NOMO-1 treated with dmso at 0.1 percent for 144 hours (cell line): ENCODE measurements at regions not wholly inside any gene's neighbourhood (a gene's known extent, or its start where the extent isn't known, plus 50 kb on each side); places are given as distances from the start of the nearest gene placed in this dataset.
"Not testable (repeated sequence)": the region's sequence is repeated elsewhere in the genome, so short reads cannot be mapped to it uniquely, and the experiment has no call there.

ENCODE experiments used
- DNase-seq: peaks from one replicate; lab custom pipeline; 2025; ENCODE audit not compliant: unreplicated experiment; lab: John Stamatoyannopoulos, UW

DNA sequence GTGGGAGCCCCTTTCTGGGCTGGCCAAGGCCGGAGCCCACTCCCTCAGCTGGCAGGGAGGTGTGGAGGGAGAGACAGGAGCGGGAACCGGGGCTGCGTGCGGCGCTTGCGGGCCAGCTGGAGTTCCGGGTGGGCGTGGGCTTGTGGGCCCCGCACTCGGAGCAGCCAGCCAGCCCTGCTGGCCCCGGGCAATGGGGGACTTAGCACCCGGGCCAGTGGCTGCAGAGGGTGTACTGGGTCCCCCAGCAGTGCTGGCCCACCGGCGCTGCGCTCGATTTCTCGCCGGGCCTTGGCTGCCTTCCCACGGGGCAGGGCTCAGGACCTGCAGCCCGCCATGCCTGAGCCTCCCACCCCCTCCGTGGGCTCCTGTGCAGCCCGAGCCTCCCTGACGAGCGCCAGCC lies 1082.5 kb downstream of the PCDH17 start:
- DNase-seq = not testable (repeated sequence)

DNA sequence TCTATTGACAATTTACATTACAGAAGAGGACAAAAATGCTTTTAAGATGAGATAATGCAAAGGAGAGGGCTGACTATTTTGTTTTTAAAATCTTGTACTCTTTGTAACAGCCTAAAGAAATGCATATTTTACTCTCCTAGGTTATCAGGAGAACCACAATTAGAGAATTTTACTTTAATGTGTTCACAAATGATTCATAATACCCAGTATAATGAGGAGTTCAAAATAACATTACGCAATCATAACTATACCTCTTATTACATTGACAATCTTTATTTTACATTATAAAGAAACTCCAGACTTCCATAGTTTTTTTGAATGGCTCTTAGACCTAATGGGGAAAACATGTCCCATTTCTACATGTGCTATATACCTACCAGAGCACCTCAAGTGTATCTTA lies 1089.7 kb downstream of the PCDH17 start:
- no peak for DNase-seq

DNA sequence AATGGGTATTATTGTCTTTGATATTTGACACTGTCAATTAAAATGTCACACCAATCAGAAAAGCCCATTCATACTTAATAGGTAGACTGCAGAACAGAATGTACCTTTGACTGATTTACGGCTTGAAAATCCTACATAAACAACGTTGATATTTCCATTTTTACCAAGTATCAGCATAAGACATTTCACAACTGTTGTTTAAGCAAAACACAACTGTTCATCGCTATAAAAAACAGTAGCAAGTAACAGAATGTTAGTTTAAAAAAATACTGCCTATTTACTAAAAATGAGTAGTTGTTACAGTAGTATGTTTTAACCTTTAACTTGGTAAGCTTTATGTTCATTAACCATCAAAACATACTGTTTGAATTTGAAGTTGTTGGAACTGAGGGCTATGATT lies 1096.6 kb downstream of the PCDH17 start:
- no peak for DNase-seq

DNA sequence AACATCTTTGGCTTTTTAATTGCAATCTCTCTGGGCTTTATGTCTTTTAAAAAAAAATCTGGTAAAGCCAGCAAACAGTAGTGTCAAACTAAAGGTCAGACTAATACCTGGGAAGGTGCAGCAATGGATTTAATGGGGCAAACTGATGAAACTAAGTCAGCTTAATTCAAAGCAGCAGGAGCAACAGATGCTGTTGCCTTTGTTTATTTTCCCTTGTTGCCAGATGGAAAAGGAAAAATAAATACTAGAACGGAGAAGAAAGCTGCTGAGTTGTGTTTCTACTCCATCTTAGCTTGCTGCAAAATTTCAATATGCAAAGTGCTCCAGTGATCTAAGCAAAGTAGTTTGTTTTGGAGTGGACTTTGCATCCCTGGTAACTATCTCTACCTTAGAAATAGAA lies 1097.8 kb downstream of the PCDH17 start:
- no peak for DNase-seq

DNA sequence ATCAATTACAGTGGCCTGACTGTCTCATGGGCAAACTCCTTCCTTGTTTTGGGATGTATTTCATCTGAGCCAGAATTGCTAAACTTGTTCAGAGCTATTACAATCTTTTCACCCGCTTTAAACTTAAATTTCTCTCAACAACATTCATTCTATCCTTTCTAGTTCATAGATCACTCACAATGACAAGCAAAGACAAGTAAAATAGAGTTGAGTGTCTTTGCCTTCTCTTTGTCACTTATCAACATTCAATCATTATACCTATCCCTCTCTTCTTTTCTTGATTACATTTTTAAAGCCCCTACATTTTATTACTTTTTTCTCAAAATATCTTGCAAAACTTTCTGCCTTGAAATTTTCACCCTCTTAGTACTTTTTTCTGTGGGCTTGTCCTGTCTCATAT lies 1113.1 kb downstream of the PCDH17 start:
- DNase-seq = no peak

DNA sequence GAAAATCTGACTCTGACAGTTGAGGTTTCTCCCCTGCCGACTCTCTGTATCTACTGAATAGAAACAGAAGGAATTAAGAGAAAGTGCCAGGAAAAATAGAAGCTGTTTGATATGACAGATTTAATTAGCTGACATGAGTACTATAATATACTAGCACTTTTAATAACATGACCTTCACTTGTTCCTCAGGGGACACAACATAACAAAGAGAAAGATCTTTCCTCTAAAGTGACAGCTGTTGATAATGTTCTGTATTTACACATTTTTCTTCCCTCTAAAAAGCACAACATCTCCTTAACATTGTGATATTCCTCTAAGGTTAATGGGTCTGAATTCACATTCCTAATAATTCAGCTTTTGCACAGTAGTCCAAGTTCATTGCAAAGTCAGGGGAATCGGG lies 1136.0 kb downstream of the PCDH17 start:
- no peak for DNase-seq

DNA sequence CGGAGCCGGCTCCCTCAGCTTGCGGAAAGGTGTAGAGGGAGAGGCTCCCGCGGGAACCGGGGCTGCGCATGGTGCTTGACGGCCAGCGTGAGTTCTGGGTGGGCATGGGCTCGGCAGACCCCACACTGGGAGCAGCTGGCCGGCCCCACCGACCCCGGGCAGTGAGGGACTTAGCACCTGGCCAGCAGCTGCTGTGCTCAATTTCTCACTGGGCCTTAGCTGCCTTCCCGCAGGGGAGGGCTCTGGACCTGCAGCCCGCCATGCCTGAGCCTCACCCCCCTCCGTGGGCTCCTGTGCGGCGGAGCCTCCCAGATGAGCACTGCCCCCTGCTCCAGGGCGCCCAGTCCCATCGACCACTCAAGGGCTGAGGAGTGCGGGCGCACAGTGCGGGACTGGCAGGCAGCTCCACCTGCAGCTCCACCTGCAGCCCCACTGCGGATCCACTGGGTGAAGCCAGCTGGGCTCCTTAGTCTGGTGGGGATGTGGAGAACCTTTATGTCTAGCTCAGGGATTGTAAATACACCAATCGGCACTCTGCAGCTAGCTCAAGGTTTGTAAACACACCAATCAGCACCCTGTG lies 1141.8 kb downstream of the PCDH17 start:
- no peak for DNase-seq

DNA sequence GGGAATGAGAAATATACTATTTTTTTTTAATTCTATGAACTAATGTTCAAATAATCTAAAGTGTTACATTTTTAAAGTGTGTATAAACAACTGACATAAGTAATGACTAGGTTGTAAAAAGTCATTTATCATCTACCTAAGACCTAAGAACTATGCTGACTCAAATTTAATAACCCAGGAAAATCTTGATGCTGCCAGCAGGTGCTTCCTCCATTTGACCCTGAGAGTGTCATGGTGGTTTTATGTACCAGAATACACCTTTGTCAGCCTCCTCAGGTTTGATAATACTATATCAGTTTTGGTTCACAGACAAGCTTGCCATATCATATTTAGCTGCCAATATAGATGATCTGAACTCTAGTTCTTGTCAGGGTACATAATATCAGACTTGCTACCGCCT lies 1151.2 kb downstream of the PCDH17 start:
- DNase-seq = no peak

DNA sequence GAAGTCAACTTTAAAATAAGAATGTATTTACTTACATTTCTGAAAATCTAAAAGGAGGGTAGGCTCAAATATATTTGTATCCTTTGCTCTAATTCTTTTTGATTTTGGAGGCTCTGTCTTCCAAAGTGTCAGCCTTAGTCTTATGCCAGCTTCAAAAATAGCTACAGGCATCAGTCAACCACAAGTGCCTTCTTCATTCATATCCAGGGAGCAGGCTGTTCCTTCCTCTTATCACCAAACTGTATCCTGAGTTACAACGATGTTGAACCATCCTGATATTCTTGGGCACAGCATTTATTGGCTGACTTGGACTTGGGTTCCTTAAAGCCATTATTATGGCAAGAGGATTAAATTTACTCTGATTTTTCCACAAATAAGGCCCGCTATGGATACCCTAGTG lies 1161.3 kb downstream of the PCDH17 start:
- DNase-seq = no peak

DNA sequence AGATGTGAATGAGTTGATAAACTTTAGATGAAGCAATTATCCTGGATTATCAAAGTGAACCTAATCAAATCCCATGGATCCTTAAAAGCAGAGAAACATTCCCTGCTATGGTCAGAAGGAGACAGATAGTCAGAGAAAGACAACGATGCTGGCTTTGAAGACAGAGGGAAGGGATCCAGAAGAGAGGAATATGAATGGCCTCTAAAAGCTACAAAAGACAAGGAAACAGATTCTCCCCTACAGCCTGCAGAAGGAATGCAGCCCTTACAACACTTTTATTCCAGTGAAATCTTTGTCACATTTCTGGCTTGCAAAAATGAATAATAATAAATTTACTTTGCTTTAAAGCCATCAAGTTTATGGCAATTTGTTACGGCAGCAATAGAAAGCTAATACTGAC lies 1164.2 kb downstream of the PCDH17 start:
- DNase-seq = no peak

DNA sequence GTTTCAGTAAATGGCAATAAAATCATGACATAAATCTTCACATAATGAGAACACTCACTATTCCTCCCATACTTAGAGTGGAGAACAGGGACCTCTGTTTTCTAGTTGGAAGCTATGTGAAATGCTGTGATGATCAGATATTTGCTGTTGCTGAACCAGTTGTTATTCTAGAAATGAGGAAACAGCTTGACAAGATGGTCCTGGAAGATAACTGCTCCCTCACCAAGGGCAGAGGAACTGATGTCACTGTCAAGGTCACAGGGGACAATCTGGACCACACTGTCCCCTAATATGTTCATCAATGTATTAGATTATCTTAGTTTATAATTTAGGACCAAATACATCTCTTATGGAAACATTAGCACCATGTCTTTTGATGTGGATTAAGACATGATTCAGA lies 1173.3 kb downstream of the PCDH17 start:
- DNase-seq = no peak

DNA sequence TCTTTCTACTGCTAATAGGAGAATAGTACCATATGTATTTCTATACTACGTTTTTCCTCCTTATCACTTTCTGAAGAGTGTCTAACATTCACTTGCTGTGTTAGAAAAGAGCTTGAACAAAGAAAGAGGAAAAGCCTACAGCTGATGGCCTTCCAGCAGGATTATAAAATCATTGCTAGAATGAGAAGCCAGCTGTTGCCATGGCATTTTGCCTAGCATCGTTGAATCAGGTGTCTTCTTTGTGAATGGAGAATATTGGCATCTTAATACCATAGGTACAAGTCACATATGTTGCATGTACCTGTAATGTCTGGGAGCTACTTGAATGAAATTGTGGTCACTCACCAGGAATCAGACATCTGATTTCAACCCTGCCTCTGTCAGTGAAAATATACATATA lies 1174.9 kb downstream of the PCDH17 start:
- DNase-seq = no peak

DNA sequence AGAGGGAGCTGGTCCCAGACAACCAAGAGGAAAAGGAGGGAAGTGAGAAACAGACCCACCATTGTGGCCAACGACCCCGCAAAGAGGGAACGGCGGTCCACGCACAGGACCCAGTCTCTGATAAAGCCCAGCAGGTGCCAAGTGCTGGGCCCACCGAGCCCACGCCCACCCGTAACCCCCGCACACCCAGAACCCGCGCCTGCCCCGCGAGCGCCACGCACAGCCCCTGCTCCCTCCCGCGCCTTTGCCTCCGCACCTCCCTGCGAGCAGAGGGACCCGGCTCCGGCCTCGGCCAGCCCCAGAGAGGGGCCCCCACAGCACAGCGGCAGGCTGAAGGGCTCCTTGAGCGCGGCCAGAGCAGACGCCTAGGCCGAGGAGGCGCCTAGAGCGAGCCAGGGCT lies 1192.2 kb downstream of the PCDH17 start:
- no peak for DNase-seq

DNA sequence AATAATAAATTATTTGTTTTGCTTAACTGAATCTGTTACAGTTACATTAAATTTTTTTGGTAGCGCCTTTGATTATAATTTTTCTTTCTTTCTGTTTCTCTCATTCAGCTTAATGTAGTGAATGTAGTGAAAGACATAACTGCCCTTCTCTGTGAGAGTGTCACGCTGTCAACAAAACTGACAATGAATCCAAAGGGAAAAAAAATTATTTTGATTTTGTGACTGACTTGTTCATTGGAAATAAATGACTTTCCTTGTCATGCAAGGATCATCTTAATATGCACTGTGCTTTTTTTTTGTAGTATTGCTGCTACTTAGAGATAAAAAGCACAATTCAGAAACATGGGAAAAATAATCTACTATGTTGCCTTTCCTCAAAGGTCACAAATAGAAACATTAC lies 1196.4 kb downstream of the PCDH17 start:
- no peak for DNase-seq

DNA sequence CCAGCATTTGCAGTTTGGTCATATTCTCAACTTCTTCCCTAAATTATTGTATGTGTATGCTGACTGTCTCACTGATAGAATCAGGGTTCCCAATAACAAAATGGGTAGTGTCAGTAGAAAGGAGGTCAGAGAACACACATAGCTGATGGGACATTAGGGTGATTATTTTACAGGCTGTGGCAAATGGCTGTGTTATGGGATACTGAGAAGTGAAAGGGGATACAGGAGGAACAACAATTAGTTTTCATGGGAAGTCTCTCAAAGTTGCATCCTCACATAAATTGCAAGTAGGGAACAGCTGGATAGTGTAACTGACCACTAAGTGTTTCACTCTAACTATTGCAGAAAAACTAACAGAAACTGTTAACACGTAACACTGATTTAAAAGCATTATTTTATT lies 1199.3 kb downstream of the PCDH17 start:
- DNase-seq = no peak

DNA sequence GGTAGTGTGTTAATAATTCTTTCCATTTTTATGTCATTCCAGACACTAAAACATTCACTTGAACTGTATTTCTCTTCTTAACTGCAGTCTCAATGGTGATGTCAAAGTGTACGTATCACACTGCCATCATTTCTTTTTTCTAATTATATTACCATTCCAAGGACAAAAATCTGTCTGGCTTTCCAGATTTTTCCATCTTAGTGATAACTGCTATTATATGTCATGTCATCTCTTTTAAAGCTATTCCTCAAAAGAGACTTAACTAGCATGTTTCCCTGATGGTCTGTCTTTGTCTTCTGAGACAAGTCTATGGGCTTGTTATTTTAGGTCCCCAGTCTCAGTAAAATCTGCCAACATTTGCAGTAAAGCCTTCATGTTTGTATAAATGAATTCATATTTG lies 1207.1 kb downstream of the PCDH17 start:
- no peak for DNase-seq

DNA sequence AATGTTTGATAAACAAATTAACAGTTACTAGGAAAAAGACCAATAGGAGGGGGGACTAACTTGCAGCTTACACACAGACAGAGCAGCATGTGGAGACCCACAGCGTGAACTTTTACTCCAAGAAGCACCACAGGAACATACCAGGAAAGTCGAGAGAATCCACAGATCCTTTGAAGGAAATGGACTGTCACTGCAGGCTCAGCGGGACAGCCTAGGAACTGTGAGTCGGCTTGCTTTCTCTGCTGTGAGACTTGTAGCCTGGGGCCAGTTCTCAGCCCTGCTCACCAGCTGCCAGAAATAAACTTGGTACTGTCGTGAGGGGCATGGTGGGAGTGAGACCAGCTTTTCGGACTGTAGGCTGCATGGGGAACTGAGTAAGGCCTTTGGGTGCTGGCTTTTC lies 1211.5 kb downstream of the PCDH17 start:
- DNase-seq = no peak

DNA sequence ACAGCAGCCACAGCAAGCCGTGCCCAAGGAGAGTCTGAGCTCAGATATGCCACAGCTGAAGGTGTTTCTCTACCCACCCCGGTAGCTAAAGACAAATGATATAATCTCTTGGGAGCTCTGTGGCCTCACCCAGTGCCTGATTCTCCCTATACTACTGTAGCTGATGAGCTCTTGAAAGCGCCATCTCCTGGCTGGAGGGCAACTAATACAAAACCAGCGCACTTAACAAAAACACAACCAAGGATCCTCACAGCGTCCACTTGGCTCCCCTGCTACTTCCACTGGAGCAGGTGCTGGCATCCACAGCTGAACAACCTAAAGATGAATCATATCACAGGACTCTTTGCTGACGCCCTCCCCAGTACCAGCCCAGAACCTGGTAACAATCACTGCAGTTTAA lies 1212.0 kb downstream of the PCDH17 start:
- no peak for DNase-seq

DNA sequence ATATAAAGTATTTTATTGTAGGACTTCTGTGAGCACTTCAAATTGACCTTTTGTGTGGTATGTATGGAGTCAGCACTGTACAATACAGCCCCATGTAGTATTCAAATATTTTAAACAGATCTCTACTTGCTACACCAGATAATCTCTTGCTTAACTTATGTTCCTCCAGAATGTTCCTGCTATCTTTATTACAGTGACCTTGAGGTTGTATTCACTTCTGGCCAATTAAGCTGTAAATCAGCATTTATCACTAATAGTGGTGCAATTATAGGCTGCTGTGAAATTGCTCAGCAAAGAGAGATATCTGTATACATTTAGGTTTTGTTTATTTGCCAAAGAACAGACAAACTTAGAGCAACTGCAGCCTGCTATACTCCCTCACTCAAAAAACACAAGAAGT lies 1218.6 kb downstream of the PCDH17 start:
- DNase-seq = no peak

DNA sequence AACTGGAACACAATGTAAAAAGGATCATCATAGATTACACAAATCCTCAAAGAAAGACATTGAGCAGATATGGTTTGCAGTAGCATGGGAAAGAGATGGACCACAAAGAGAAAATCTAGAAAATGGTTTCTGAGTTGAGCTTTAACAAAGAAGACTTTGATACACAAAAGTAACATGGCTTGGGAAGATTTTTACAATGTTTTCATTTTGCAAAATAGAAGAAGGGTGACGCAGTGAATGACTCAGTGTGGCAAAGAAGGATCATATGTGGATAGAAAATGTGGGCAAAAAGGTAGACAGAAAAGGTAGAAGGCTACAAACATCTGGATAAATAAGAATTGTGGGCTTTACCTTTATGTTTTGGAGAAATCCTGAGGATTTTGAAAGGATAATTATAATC lies 1220.5 kb downstream of the PCDH17 start:
- no peak for DNase-seq

DNA sequence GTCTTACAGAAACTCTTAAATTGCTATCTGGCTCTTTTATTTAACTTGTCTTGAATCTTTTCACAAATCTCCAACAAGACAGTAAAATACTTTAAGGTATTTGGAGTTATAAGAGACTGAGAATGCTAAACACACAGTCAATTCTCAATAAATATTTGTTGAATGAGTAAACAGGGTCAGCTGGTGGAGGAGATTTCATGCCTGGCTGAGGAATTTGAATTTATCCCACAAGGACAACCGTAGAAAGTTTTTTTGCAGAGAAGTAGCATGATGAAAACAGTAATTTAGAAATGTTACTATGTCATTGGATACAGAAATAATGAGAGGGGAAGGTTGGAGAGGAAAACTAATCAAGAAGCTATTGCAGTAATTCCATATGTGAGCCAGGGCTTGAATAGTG lies 1223.7 kb downstream of the PCDH17 start:
- no peak for DNase-seq

DNA sequence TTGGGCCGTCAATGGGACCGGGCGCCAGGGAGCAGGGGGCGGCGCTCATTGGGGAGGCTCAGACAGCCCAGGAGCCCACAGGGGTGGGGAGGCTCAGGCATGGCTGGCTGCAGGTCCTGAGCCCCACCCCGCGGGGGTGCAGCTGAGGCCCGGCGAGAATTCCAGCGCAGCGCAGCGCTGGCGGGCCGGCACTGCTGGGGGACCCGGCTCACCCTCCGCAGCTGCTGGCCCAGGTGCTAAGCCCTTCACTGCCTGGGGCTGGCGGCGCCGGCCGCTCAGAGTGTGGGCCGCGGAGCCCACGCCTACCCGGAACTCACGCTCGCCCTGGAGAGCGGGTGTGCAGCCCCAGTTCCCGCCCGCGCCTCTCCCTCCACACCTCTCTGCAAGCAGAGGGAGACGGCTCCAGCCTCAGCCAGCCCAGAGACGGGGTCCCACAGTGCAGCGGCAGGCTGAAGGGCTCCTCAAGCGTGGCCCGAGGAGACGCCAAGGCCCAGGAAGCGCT lies 1227.4 kb downstream of the PCDH17 start:
- no peak for DNase-seq

DNA sequence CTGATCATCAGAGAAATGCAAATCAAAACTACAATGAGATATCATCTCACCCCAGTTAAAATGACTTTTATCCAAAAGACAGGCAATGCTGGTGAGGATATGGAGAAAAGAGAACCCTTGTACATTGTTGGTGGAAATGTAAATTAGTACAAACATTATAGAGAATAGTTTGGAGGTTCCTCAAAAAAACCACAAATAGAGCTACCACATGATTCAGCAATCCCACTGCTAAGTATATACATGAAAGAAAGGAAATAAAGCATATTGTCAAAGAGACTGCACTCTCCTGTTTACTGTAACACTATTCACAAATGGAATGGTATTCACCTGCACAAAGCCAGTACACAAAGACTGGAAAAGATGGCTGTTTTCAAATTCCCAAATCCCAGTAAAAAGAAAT lies 1233.7 kb downstream of the PCDH17 start:
- peak; percentile 24 for DNase-seq

DNA sequence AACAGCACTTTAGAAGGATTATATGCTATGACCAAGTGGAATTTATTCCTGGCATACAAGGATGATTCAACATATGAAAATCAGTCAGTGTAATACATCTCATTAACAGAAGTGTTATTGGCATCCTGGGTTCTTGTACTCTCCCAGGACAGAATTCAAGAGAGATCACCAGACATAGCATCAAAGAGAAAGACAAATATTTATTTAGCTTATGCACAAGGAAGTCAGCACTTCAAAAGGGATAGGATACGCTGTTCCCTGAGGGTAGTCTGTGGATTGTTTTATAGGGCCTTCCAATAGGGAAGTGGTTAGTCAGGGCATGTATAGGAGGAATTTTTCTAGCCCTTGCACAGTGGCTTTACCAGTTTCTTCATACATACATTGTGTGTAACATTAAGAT lies 1238.0 kb downstream of the PCDH17 start:
- DNase-seq = no peak
